ENCODE measurements at regions not wholly inside any gene's neighbourhood (a gene's known extent, or its start where the extent isn't known, plus 50 kb on each side); places are given as distances from the start of the nearest gene placed in this dataset.
A peak's percentile ranks its signal among the peaks of the same experiment; 100 is the strongest.

- Histone ChIP-seq H3K9ac (ENCODE audit: insufficient read depth in 1 of 2, low read length in 2 of 2) (no peak overlapping the region), H3K9me3 (ENCODE audit: control insufficient read depth in 4 of 4, insufficient read depth in 3 of 4, low read length in 3 of 4) (no peaks in the 10 kb centered on the region), H3K4me3 (no peak overlapping the region), H3K27ac (ENCODE audit: low read depth in 1 of 2, low read length in 1 of 2) (no peak overlapping the region), H3K27me3 (ENCODE audit: control insufficient read depth in 3 of 3, insufficient read depth in 3 of 3, low read length in 2 of 3) (no peaks in the 10 kb centered on the region), H3K4me1 (ENCODE audit: control insufficient read depth in 5 of 5, insufficient read depth in 5 of 5, low read length in 5 of 5) (peaks cover 0 to 27% (median 2%) of the 10 kb centered on the region in 5 donors), H3K36me3 (ENCODE audit: control insufficient read depth in 4 of 4, insufficient read depth in 4 of 4, low read length in 4 of 4) (no peaks in the 10 kb centered on the region)
- 74 to 82% methylated on average over 4 of the region's 4 CpGs for whole genome bisulfite sequencing, 2 donors
- ATAC-seq (ENCODE audit: insufficient read depth, low FRiP score), result no peak
- TF ChIP-seq CTCF (IDR thresholded peaks at IDR 0.05; ENCODE audit: control extremely low read depth, extremely low read depth), result no peak
- peak in 2 of 3 donors; percentile 20 to 62 for DNase-seq
These were observed 55.7 kb downstream of the CXCR4 start for GRCh38 chr2:136062066-136062837.

DNA sequence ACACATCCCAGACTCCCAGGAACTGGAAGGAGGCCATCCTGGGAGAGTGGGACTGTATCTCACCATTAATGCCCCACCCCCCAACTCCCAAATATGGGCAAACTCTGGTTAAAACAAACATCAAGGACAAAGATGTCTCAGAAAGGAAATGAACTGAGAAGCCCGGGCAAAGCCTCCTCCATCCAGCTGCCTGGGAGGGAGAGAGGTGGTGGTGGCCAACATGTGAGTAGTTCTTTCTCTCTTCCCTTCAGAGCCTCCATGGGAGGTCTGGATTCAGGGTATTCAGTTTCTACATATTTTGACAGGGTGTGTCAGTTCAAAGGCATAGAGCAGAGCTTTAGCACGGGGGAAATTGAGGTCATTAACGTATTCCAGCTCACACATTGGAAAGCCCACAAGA, 57.5 kb downstream of the CXCR4 start:
- ATAC-seq (ENCODE audit: insufficient read depth, low FRiP score), result no peak
- 84 to 87% methylated on average over 3 of the region's 3 CpGs for WGBS, 2 donors
- Histone ChIP-seq H3K36me3 (ENCODE audit: control insufficient read depth in 4 of 4, insufficient read depth in 4 of 4, low read length in 4 of 4) (no peaks in the 10 kb centered on the region), H3K9ac (ENCODE audit: insufficient read depth in 1 of 2, low read length in 2 of 2) (no peak overlapping the region), H3K4me3 (no peak overlapping the region), H3K9me3 (ENCODE audit: control insufficient read depth in 4 of 4, insufficient read depth in 3 of 4, low read length in 3 of 4) (no peaks in the 10 kb centered on the region), H3K27me3 (ENCODE audit: control insufficient read depth in 3 of 3, insufficient read depth in 3 of 3, low read length in 2 of 3) (no peaks in the 10 kb centered on the region), H3K27ac (ENCODE audit: low read depth in 1 of 2, low read length in 1 of 2) (no peak overlapping the region), H3K4me1 (ENCODE audit: control insufficient read depth in 5 of 5, insufficient read depth in 5 of 5, low read length in 5 of 5) (peaks cover 0 to 24% (median under 1%) of the 10 kb centered on the region in 5 donors)
- TF ChIP-seq CTCF (IDR thresholded peaks at IDR 0.05; ENCODE audit: control extremely low read depth, extremely low read depth), result no peak
- peak; percentile 45 to 81 (median 79) for DNase-seq

GRCh38 chr2:136059036-136059472, 58.9 kb downstream of the CXCR4 start:
- Histone ChIP-seq H3K36me3 (ENCODE audit: control insufficient read depth in 4 of 4, insufficient read depth in 4 of 4, low read length in 4 of 4) (no peaks in the 10 kb centered on the region), H3K27me3 (ENCODE audit: control insufficient read depth in 3 of 3, insufficient read depth in 3 of 3, low read length in 2 of 3) (no peaks in the 10 kb centered on the region), H3K4me3 (no peak overlapping the region), H3K27ac (ENCODE audit: low read depth in 1 of 2, low read length in 1 of 2) (no peak overlapping the region), H3K9ac (ENCODE audit: insufficient read depth in 1 of 2, low read length in 2 of 2) (no peak overlapping the region), H3K4me1 (ENCODE audit: control insufficient read depth in 5 of 5, insufficient read depth in 5 of 5, low read length in 5 of 5) (peaks cover 0 to 21% (median 0%) of the 10 kb centered on the region in 5 donors), H3K9me3 (ENCODE audit: control insufficient read depth in 4 of 4, insufficient read depth in 3 of 4, low read length in 3 of 4) (no peaks in the 10 kb centered on the region)
- no peak for ATAC-seq (ENCODE audit: insufficient read depth, low FRiP score)
- DNase-seq, result no peak
- TF ChIP-seq CTCF (IDR thresholded peaks at IDR 0.05; ENCODE audit: control extremely low read depth, extremely low read depth), result no peak
- WGBS, 2 donors, result 83 to 95% methylated on average over 1 of the region's 1 CpG

All from lung (tissue), 11 donors.